ENCODE measurements at regions not wholly inside any gene's neighbourhood (a gene's known extent, or its start where the extent isn't known, plus 50 kb on each side); places are given as distances from the start of the nearest gene placed in this dataset.

DNA sequence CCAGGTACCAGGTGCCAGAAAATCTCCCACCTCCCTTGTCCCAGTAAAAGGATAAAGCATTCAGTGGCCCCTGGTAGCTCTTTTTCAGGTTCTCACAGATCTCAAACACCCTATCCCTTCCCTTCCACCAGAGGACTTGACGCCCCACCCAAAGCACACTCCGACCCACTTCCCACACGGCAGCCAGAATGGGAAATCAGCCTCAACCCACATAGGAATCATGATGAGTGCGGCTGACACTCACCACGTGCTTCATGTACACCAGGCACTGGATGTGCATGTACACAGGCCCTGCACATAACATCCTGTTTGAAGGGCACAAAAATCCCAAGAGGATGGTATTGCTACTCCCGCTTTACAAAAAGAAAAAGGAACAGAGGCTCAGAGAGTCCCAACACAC, 71.9 kb downstream of the TBX3 start:
- intact Hi-C loops (cut with micrococcal nuclease), result no loop called here
- FAIRE-seq, result no peak
- H3K27ac ChIP-seq (ENCODE audit: extremely low read depth, low read depth, low read length), result no peak overlapping the region
- no peak for ATAC-seq
- POLR2A ChIA-PET, result no interaction called here
- no peak overlapping the region for H3K4me2 ChIP-seq (ENCODE audit: insufficient read depth, low read length)
- no peak overlapping the region for H3K9ac ChIP-seq (ENCODE audit: insufficient read depth in 1 of 2, low read depth in 2 of 2, low read length in 2 of 2)
- 3% methylated on average over 6 of the region's 6 CpGs for WGBS (ENCODE audit: insufficient coverage, low coverage, missing lambda C conversion rate)
- CTCF ChIA-PET (ENCODE audit: low intra/inter-chr PET ratio), result no interaction called here
- H3K79me2 ChIP-seq (ENCODE audit: control insufficient read depth, insufficient read depth, low read length), result no peaks in the 10 kb centered on the region
- H3K36me3 ChIP-seq (ENCODE audit: control insufficient read depth, insufficient read depth, low read length), result no peaks in the 10 kb centered on the region
- H4K20me1 ChIP-seq (replicated peaks; ENCODE audit: control insufficient read depth, insufficient read depth, low read length), result no peaks in the 10 kb centered on the region
- BruUV-seq (replicated peaks), result no TSS peak
- H3K9me3 ChIP-seq (replicated peaks; ENCODE audit: control insufficient read depth, insufficient read depth, low read depth, low read length), result no peaks in the 10 kb centered on the region
- in situ Hi-C loops (cut with MboI), result no loop called here
- no peak overlapping the region for H3K4me3 ChIP-seq
- H3K4me1 ChIP-seq (replicated peaks in 1 of 2; ENCODE audit: control insufficient read depth in 2 of 2, insufficient read depth in 2 of 2, low read length in 2 of 2), result no peaks in the 10 kb centered on the region
- DNase-seq (ENCODE audit: extremely low read depth in 1 of 4, low spot score in 3 of 4), result no peak
- no peak overlapping the region for H2AFZ ChIP-seq (ENCODE audit: low read depth, low read length)
- H3K27me3 ChIP-seq (ENCODE audit: control insufficient read depth in 2 of 2, insufficient read depth in 2 of 2, low read length in 2 of 2), result peaks cover 0 to 5% of the 10 kb centered on the region in 2 experiments; a peak in 1 of 5 replicates
- no peaks in the 10 kb centered on the region for H3K9me1 ChIP-seq (ENCODE audit: control insufficient read depth, insufficient read depth, low read length)
- TF ChIP-seq, protein P1, sequence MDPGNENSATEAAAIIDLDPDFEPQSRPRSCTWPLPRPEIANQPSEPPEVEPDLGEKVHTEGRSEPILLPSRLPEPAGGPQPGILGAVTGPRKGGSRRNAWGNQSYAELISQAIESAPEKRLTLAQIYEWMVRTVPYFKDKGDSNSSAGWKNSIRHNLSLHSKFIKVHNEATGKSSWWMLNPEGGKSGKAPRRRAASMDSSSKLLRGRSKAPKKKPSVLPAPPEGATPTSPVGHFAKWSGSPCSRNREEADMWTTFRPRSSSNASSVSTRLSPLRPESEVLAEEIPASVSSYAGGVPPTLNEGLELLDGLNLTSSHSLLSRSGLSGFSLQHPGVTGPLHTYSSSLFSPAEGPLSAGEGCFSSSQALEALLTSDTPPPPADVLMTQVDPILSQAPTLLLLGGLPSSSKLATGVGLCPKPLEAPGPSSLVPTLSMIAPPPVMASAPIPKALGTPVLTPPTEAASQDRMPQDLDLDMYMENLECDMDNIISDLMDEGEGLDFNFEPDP (CRISPR knock-in tag; IDR thresholded peaks at IDR 0.05), result no peak
- no peak for TF ChIP-seq SRSF1 (IDR thresholded peaks at IDR 0.05; ENCODE audit: low read depth, low read length)
- TF ChIP-seq FOXJ2 (tag; IDR thresholded peaks at IDR 0.05), result no peak
- TF ChIP-seq, protein P2, sequence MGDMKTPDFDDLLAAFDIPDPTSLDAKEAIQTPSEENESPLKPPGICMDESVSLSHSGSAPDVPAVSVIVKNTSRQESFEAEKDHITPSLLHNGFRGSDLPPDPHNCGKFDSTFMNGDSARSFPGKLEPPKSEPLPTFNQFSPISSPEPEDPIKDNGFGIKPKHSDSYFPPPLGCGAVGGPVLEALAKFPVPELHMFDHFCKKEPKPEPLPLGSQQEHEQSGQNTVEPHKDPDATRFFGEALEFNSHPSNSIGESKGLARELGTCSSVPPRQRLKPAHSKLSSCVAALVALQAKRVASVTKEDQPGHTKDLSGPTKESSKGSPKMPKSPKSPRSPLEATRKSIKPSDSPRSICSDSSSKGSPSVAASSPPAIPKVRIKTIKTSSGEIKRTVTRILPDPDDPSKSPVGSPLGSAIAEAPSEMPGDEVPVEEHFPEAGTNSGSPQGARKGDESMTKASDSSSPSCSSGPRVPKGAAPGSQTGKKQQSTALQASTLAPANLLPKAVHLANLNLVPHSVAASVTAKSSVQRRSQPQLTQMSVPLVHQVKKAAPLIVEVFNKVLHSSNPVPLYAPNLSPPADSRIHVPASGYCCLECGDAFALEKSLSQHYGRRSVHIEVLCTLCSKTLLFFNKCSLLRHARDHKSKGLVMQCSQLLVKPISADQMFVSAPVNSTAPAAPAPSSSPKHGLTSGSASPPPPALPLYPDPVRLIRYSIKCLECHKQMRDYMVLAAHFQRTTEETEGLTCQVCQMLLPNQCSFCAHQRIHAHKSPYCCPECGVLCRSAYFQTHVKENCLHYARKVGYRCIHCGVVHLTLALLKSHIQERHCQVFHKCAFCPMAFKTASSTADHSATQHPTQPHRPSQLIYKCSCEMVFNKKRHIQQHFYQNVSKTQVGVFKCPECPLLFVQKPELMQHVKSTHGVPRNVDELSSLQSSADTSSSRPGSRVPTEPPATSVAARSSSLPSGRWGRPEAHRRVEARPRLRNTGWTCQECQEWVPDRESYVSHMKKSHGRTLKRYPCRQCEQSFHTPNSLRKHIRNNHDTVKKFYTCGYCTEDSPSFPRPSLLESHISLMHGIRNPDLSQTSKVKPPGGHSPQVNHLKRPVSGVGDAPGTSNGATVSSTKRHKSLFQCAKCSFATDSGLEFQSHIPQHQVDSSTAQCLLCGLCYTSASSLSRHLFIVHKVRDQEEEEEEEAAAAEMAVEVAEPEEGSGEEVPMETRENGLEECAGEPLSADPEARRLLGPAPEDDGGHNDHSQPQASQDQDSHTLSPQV (IDR thresholded peaks at IDR 0.05), result no peak
- TF ChIP-seq, protein P3, sequence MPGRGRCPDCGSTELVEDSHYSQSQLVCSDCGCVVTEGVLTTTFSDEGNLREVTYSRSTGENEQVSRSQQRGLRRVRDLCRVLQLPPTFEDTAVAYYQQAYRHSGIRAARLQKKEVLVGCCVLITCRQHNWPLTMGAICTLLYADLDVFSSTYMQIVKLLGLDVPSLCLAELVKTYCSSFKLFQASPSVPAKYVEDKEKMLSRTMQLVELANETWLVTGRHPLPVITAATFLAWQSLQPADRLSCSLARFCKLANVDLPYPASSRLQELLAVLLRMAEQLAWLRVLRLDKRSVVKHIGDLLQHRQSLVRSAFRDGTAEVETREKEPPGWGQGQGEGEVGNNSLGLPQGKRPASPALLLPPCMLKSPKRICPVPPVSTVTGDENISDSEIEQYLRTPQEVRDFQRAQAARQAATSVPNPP (IDR thresholded peaks at IDR 0.05; ENCODE audit: borderline replicate concordance, insufficient read depth, insufficient read length), result no peak
- no peak for TF ChIP-seq TEAD1 (CRISPR knock-in tag; IDR thresholded peaks at IDR 0.05)
- TF ChIP-seq, protein P4, sequence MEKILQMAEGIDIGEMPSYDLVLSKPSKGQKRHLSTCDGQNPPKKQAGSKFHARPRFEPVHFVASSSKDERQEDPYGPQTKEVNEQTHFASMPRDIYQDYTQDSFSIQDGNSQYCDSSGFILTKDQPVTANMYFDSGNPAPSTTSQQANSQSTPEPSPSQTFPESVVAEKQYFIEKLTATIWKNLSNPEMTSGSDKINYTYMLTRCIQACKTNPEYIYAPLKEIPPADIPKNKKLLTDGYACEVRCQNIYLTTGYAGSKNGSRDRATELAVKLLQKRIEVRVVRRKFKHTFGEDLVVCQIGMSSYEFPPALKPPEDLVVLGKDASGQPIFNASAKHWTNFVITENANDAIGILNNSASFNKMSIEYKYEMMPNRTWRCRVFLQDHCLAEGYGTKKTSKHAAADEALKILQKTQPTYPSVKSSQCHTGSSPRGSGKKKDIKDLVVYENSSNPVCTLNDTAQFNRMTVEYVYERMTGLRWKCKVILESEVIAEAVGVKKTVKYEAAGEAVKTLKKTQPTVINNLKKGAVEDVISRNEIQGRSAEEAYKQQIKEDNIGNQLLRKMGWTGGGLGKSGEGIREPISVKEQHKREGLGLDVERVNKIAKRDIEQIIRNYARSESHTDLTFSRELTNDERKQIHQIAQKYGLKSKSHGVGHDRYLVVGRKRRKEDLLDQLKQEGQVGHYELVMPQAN (IDR thresholded peaks at IDR 0.05; ENCODE audit: borderline replicate concordance), result no peak
- no peak for TF ChIP-seq FOXK2 (conservative IDR thresholded peaks at IDR 0.05 in 1 of 2, IDR thresholded peaks at IDR 0.05 in 1 of 2; ENCODE audit: low read depth in 2 of 2)
- TF ChIP-seq JUND (IDR thresholded peaks at IDR 0.05; ENCODE audit: borderline replicate concordance, low read depth, low read length), result no peak
- TF ChIP-seq JUND (tag; IDR thresholded peaks at IDR 0.05; ENCODE audit: borderline replicate concordance, low read depth, low read length), result no peak
- TF ChIP-seq, protein P5, sequence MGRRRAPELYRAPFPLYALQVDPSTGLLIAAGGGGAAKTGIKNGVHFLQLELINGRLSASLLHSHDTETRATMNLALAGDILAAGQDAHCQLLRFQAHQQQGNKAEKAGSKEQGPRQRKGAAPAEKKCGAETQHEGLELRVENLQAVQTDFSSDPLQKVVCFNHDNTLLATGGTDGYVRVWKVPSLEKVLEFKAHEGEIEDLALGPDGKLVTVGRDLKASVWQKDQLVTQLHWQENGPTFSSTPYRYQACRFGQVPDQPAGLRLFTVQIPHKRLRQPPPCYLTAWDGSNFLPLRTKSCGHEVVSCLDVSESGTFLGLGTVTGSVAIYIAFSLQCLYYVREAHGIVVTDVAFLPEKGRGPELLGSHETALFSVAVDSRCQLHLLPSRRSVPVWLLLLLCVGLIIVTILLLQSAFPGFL (CRISPR knock-in tag; IDR thresholded peaks at IDR 0.05), result no peak
- no peak for TF ChIP-seq POLR2A (conservative IDR thresholded peaks at IDR 0.05)
- no peak for TF ChIP-seq NFXL1 (CRISPR knock-in tag; IDR thresholded peaks at IDR 0.05)

All from K562 (cell line).